Adrenal gland (tissue), 9 donors: ENCODE measurements at regions not wholly inside any gene's neighbourhood (a gene's known extent, or its start where the extent isn't known, plus 50 kb on each side); places are given as distances from the start of the nearest gene placed in this dataset.

Experiments used
- DNase-seq, 7 donors: peaks; one replicate each; pipeline ENCODE4 v3.0.0-alpha.2; 2019 to 2020
- H3K27ac ChIP-seq, 5 donors: fragments of 200-600 bp; sonication (generic) in 4 of 5; 1 replicate in 3 of 5; 2 replicates in 2 of 5; pipeline versions ENCODE4 v1.5.1 to v1.8.0; 2016 to 2020; ENCODE audit warnings: mild to moderate bottlenecking in 1 of 5
- H3K27me3 ChIP-seq: fragments of 200-600 bp; 2 replicates; pipeline ENCODE4 v1.8.0; 2021
- H3K36me3 ChIP-seq, 2 donors: fragments of 200-600 bp; replicated peaks in 1 of 2; 1 replicate in 1 of 2; 2 replicates in 1 of 2; pipeline versions ENCODE4 v1.5.1 to v1.8.0; 2018 to 2022
- H3K4me1 ChIP-seq, 2 donors: fragments of 200-600 bp; replicated peaks in 1 of 2; 1 replicate in 1 of 2; 2 replicates in 1 of 2; pipeline versions ENCODE4 v1.5.1 to v1.8.0; 2018 to 2021
- H3K4me3 ChIP-seq, 4 donors: fragments of 200-600 bp; sonication (generic) in 3 of 4; one replicate each; pipeline ENCODE4 v1.5.1; 2016 to 2018
- H3K9me3 ChIP-seq, 3 donors: fragments of 200-600 bp; sonication (generic) in 1 of 3; replicated peaks in 1 of 3; 1 replicate in 2 of 3; 2 replicates in 1 of 3; pipeline versions ENCODE4 v1.5.1 to v1.8.0; 2016 to 2021
- CTCF ChIP-seq, 6 experiments: fragments of 450-650 bp in 4 of 6; fragments of 200-600 bp in 2 of 6; sonication (generic) in 1 of 6; IDR thresholded peaks; 1 replicate in 5 of 6; 2 replicates in 1 of 6; pipeline versions ENCODE4 v1.5.1 to v1.8.0; 2016 to 2021; ENCODE audit warnings: antibody characterized with exemption in 6 of 6, mild to moderate bottlenecking in 2 of 6, moderate library complexity in 1 of 6
- POLR2A ChIP-seq, 2 donors: fragments of 450-650 bp; IDR thresholded peaks; one replicate each; pipeline ENCODE4 v1.6.1; 2017; ENCODE audit warnings: antibody characterized with exemption in 2 of 2, mild to moderate bottlenecking in 2 of 2, moderate library complexity in 1 of 2
- WGBS, 4 donors: extraction: QIAGEN DNeasy Blood & Tissue Kit in 2 of 4; methylation state at CpG; one replicate each; pipeline versions ENCODE4 v1.1.5 to v1.1.7; 2013 to 2017; 5-methylcytosine and 5-hydroxymethylcytosine counted together
- intact Hi-C, 2 donors: fragments of 100-400 bp; cut with DNase I; formaldehyde crosslinking; loops; one replicate each; pipeline versions ENCODE4 v1.14.1 to v1.15.0; 2022 to 2023
- microRNA-seq, 3 donors: library from miRNA; unstranded; fragments of <30 nt; microRNA quantifications; one replicate each; pipeline ENCODE4, GENCODE V29; 2017 to 2020
- small RNA-seq, 2 donors: library from RNA; depleted of rRNA; stranded (forward); fragments of <200 nt; gene quantifications; one replicate each; pipeline ENCODE3, GENCODE V24; 2016
- donor health status: healthy with polysubstance abuse.
- donor health status: Bipolar disorder and iron deficiency.
- donor health status: DM: yes; HTN: yes; CAD: no.
- donor health status: DM: no; HTN: no; CAD: no.
- donor health status: DM: no; HTN: no; CAD: no.

DNA sequence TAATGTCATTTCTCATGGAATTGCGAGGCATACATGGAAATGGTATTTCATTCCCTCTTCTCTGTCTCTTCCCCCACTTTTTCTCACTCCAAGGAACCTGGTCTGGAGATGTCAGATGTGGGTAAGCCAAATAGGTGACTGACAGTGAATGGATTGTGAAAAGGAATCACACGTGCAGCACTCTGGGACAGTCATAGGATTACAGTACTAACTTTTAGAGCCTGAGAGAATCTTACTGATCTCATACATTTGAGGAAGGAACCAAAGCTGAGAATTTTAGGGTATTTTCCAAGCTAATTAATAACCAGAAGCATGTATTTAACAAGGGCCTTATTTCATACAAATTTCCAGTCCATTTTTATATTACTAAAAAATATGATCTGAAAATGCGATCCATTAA, 58.1 kb upstream of the ERBB4 start:
- WGBS, 4 donors, result 70 to 79% (median 75%) methylated on average over 3 of the region's 3 CpGs
- H3K9me3 ChIP-seq, result no peaks in the 10 kb centered on the region
- H3K4me3 ChIP-seq, result no peak overlapping the region
- H3K27ac ChIP-seq, result no peak overlapping the region
- DNase-seq, result no peak
- H3K4me1 ChIP-seq, result no peaks in the 10 kb centered on the region
- H3K36me3 ChIP-seq, result no peaks in the 10 kb centered on the region
- intact Hi-C loops, result no loop called here
- TF ChIP-seq POLR2A (IDR thresholded peaks at IDR 0.05), result no peak
- TF ChIP-seq CTCF (IDR thresholded peaks at IDR 0.05), result no peak
- H3K27me3 ChIP-seq, result no peaks in the 10 kb centered on the region

DNA sequence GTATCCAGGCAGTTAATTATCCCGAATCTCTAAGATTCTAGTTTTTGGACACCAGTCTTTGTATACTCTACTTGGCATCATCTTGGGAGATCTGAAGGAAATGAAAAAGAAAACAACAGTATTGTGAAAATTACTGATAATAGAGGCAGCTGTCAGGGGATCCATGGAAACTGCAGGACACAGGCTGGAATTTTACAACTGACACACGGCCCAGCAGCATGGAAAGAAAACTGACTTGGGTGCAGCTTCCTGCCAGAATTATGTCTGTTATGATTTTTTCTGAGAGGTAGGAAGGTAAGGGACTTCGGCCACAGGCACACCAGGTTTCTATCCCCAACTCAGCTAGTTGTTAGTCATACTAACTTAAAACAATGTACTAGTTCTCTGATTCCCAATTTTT, 57.7 kb upstream of the ERBB4 start:
- 50 to 60% (median 56%) methylated on average over 3 of the region's 3 CpGs for WGBS, 4 donors
- TF ChIP-seq POLR2A (IDR thresholded peaks at IDR 0.05), result no peak
- TF ChIP-seq CTCF (IDR thresholded peaks at IDR 0.05), result no peak
- intact Hi-C loops, result no loop called here

GRCh38 chr2:212595036-212595654, 56.5 kb upstream of the ERBB4 start:
- intact Hi-C loops, result no loop called here
- WGBS, 4 donors, result 32 to 44% (median 37%) methylated on average over 3 of the region's 3 CpGs
- no peaks in the 10 kb centered on the region for H3K9me3 ChIP-seq
- TF ChIP-seq POLR2A (IDR thresholded peaks at IDR 0.05) (no peak), CTCF (IDR thresholded peaks at IDR 0.05) (peak in 1 of 6 experiments; percentile 8)
- H3K27me3 ChIP-seq, result no peaks in the 10 kb centered on the region
- no peak for DNase-seq
- no peaks in the 10 kb centered on the region for H3K4me1 ChIP-seq
- H3K36me3 ChIP-seq, result no peaks in the 10 kb centered on the region
- no peak overlapping the region for H3K4me3 ChIP-seq
- H3K27ac ChIP-seq, result no peak overlapping the region

More for the DNA sequence above, 57.7 kb upstream of the ERBB4 start:
- no peak overlapping the region for H3K4me3 ChIP-seq
- H3K36me3 ChIP-seq, result no peaks in the 10 kb centered on the region
- H3K4me1 ChIP-seq, result no peaks in the 10 kb centered on the region
- H3K9me3 ChIP-seq, result no peaks in the 10 kb centered on the region
- H3K27me3 ChIP-seq, result no peaks in the 10 kb centered on the region
- H3K27ac ChIP-seq, result no peak overlapping the region
- no peak for DNase-seq

GRCh38 chr2:212592695-212593094, 54.1 kb upstream of the ERBB4 start:
- intact Hi-C loops, result no loop called here
- Histone ChIP-seq H3K9me3 (no peaks in the 10 kb centered on the region), H3K4me1 (no peaks in the 10 kb centered on the region), H3K27me3 (no peaks in the 10 kb centered on the region), H3K4me3 (no peak overlapping the region), H3K36me3 (no peaks in the 10 kb centered on the region), H3K27ac (no peak overlapping the region)
- WGBS, 4 donors, result 62 to 74% (median 68%) methylated on average over 1 of the region's 1 CpG
- no peak for TF ChIP-seq CTCF (IDR thresholded peaks at IDR 0.05)
- TF ChIP-seq POLR2A (IDR thresholded peaks at IDR 0.05), result no peak
- DNase-seq, result no peak

Small RNAs in the stretch of these regions (microRNA-seq; reads per million reads assigned to microRNA genes)
- gene MIR4776-1 (0 reads per million in 3 donors), gene MIR4776-2 (0 reads per million in 3 donors)

Small RNAs in the stretch of these regions (small RNA-seq; reads per million reads assigned to genes)
- 0 reads per million in 2 donors for gene MIR4776-1
